G401.6 (cell line): ENCODE measurements at regions not wholly inside any gene's neighbourhood (a gene's known extent, or its start where the extent isn't known, plus 50 kb on each side); places are given as distances from the start of the nearest gene placed in this dataset.

ENCODE experiments used
- FAIRE-seq: peaks from 2 replicates; lab custom pipeline; 2012; peaks lifted over from hg19 to GRCh38; lab: Jason Lieb, UNC

GRCh38 chr12:97936165-97936564 lies 473.6 kb downstream of the RMST start:
- FAIRE-seq: no peak

- FAIRE-seq: no peak
Measured at GRCh38 chr12:97938031-97938430, 475.4 kb downstream of the RMST start.

DNA sequence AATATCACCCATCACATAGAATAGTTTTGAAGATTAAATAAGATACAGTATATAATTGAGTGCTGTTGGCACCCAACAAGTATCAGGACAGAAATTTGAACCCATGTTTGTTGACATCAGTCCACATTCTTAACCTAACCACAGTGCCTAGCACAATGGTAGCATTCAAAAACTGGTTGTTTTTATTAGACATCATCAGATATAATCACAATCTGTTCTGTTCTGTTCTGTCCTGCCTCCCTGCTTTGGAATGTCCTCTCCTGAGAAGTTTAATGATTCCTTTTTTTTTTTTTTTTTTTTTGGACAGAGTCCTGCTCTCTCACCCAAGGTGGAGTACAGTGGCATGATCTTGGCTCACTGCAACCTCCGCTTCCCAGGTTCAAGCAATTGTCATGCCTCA lies 476.6 kb downstream of the RMST start:
- FAIRE-seq: no peak

DNA sequence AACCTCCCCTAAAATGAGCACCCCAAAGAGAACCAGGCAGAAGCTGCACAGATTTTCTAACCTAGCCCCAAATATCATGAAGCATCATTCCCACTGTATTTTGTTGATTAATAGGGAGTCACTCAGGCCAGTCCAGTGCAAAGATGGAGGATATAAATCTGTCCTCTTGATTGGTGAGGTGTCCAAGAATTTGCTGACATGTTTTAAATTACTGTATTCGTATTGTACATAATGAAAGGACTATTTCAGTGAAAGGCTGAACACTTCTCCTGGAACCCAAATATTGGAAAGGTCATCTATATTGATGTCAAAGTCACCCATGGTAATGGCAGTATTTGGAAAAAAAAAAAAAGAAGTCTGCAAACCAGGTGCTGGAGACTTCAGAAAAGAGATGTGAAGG lies 477.5 kb downstream of the RMST start:
- no peak for FAIRE-seq

GRCh38 chr12:97940629-97941028 lies 478.0 kb downstream of the RMST start:
- FAIRE-seq: no peak

DNA sequence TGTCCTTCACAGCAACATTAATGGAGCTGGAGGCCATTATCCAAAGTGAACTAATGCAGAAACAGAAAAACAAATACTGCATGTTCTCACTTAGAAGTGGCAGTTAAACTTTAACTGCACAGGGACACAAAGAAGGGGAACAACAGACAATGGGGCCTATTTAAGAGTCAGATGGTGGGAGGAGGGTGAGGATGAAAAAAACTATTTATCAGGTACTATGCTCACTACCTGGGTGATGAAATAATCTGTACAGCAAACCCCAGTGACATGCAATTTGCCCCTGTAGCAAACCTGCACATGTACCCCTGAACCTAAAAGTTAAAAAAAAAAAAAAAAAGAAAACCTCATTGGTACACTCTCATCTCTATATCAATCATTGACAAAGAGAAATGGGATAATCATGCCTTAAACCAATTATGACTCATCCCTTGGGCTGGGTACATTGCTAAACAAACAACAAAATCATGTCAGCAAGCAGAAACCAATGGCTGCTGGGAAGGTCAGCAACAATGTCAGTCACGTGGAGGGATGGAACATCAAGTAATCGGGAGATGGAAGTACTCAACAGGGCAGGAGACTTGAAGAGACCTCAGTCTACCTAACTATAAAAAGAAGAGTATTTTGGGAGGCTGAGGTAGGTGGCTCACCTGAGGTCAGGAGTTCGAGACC lies 479.2 kb downstream of the RMST start:
- no peak for FAIRE-seq

GRCh38 chr12:97943359-97943758 lies 480.8 kb downstream of the RMST start:
- no peak for FAIRE-seq

DNA sequence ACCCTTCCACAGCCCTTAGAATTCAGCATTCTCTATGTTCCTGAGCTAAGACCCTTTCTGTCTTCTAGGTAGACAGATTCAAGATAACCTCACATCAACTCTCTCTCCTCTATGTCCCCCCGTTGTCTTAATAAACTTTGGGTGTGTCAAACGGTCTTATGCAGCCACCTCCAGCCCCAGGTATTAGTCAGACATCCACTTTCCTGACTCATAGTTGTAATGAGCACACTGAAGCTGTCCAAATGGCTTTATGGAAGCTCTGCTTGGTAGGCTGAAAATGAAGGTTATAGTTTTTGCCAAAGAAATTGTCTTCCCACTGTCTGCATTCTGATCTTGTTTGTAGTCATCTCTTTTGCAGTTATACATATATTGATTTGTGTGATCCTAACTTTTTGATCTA lies 482.0 kb downstream of the RMST start:
- FAIRE-seq: no peak

DNA sequence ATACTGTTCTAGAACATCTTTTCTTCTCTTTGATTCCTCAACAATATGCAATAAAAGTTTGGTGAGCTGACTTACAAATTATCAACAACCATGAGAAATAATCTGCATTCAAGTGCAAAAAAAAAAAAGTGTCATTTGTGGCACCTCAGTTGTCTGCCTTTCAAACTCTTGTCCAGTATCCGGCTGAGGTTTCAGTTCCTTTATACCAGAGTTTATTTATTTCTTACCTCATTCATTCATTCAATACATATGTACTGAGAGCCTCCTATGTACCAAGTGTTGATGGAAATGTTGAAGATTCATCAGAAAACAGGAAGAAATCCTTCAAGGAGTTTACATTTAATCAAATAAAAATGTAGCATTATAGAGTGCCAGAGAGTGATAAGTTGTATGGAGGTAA lies 484.1 kb downstream of the RMST start:
- FAIRE-seq: no peak

DNA sequence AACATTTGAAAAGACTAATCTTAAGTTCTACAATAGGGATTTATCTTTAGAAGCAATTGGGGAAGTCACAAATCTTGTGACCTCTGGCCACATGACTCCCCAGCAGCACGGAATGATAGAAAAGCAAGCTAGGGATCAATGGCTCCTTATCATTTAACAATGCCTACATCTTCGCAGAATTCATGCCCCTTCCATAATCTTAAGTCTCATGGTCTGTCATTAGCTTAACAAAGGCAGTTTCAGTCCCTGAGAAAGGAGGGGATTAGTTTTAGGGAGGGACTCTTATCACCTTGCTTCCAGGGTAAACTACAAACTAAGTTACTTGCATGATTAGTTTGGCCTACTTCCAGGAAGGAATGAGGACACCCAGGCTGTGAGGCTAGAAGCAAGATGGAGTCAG lies 486.0 kb downstream of the RMST start:
- no peak for FAIRE-seq

- no peak for FAIRE-seq
Measured at GRCh38 chr12:97951239-97951638, 488.6 kb downstream of the RMST start.

GRCh38 chr12:97951717-97952116 lies 489.1 kb downstream of the RMST start:
- FAIRE-seq: no peak

GRCh38 chr12:97957109-97957508 lies 494.5 kb downstream of the RMST start:
- FAIRE-seq: no peak

- FAIRE-seq: no peak
Measured at GRCh38 chr12:97960225-97960624, 497.6 kb downstream of the RMST start.

DNA sequence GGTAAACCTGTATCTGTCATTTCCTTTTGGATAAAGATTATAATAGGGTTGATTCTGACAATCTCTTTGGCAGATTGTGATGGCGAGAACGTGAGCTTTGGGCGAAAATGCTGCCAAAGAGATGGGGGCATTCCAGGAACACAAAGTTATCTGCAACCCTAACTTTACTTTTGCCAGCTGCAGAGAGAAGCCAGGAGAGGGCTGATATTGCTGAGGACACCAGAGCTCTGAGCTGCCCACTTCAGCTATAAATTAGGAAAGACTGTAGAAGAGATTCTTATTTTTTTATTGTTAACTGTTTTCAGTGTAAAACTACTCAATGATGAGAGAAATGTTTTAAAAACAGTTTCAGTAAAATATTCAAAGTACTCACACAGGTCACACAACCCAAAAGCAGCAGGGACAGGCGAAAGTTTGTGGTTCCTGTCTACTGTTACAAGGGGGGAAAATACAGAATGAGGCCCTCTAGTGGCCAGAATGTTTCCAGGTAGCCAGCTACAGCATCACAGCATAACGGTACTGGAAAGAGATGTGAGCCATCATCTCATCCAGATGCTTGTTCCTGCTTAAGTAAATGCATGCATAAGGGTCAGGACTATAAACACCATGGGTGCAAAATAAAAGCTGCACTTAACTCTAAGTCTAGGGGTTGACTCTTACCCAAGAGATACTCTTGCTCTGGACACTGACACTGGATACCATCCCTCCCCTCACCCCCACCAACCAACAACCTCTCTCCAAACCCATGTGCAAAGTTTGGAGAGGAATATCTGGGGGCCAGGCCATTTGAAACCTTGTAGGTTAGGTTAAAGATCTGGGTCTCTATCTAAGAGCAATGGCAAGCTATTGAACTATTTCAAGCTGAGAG lies 498.4 kb downstream of the RMST start:
- FAIRE-seq: no peak

- no peak for FAIRE-seq
Measured at GRCh38 chr12:97967831-97968230, 505.2 kb downstream of the RMST start.

DNA sequence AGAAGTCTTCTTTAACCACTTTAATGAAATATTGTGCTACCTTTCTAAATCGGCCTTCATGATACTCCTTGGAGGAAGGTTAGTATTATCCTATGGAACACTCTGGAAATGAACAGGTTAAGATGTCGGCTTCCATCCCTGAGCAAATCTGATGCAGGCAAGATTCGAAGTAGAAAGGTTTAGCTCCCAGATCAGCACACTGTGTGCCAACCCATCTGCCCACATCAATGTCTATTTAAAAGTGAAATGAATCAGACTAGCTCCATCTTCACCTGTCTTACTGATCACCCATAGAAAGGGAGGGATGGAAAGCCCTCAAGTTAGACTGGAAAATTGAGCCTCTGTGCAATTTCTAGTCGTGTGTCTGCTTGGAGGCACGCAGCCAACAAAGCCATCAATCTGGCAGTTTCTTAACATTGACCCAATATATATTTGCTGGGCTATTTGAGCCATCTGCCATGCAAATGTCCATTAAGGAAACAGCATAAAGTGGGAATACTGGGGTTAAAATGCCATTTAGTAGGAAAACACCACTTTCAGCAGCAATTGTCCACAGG lies 506.1 kb downstream of the RMST start:
- no peak for FAIRE-seq

- FAIRE-seq: no peak
Measured at GRCh38 chr12:97977870-97978405, 515.3 kb downstream of the RMST start.

DNA sequence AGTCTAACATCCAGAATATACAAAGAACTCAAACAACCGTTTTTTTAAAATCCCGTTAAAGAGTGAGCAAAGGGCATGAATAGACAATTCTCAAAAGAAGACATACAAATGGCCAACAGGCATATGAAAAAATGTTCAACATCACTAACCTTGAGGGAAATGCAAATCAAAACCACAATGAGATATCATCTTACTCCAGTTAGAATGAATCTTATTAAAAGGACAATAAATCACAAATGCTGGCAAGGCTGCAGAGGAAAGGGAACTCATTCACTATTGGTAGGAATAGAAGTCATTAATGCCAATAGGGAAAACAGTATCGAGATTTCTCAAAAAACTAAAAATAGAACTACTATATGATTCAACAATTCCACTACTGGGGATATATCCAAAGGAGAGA lies 520.1 kb downstream of the RMST start:
- FAIRE-seq: no peak

GRCh38 chr12:97983796-97984195 lies 521.2 kb downstream of the RMST start:
- FAIRE-seq: no peak

- no peak for FAIRE-seq
Measured at GRCh38 chr12:97984436-97984835, 521.8 kb downstream of the RMST start.

- no peak for FAIRE-seq
Measured at GRCh38 chr12:97984974-97985580, 522.5 kb downstream of the RMST start.

GRCh38 chr12:97985834-97986233 lies 523.2 kb downstream of the RMST start:
- no peak for FAIRE-seq
